ENCODE measurements at regions not wholly inside any gene's neighbourhood (a gene's known extent, or its start where the extent isn't known, plus 50 kb on each side); places are given as distances from the start of the nearest gene placed in this dataset.

GRCh38 chr2:64260817-64261216 is 116.6 kb upstream of the PELI1 start:
- TF ChIP-seq Cebpa-rat (IDR thresholded peaks at IDR 0.05) = no peak
- Histone ChIP-seq H3K4me2 (peak overlapping the region; percentile 75), H3K9me3 (no peaks in the 10 kb centered on the region), H3K27me3 (no peaks in the 10 kb centered on the region), H3K4me1 (peaks cover 11% of the 10 kb centered on the region), H3K36me3 (no peaks in the 10 kb centered on the region), H3K27ac (0 out of 2 replicates have a peak overlapping the region, but pooled peaks have one; percentile 20), H3K9ac (no peak overlapping the region), H4K20me1 (no peaks in the 10 kb centered on the region), H3K4me3 (no peak overlapping the region)

DNA sequence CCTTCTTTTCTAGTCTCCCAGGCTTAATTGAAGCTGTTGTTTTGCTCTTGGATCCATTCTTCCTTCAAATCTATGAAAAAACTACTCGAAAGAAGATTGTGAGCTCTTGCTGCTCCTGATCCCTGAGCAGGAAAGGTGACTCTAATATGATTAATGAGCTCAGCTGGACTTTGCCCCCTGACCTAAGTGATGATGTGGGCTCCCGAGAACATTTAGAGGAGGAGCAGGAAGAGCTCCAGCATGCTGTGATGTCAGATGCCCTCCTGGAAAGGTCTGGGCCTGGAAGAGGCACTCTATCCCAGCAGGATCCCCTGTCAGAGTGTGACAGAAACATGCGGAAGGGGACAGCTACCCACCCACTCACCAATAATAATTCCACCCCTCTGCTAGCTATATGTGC is 117.9 kb upstream of the PELI1 start:
- H3K4me3 ChIP-seq = no peak overlapping the region
- no peaks in the 10 kb centered on the region for H4K20me1 ChIP-seq
- no peak overlapping the region for H3K4me2 ChIP-seq
- H3K27ac ChIP-seq = no peak overlapping the region
- TF ChIP-seq Cebpa-rat (IDR thresholded peaks at IDR 0.05) = no peak
- H3K9me3 ChIP-seq = no peaks in the 10 kb centered on the region
- no peaks in the 10 kb centered on the region for H3K27me3 ChIP-seq
- peaks cover 11% of the 10 kb centered on the region for H3K4me1 ChIP-seq
- no peak overlapping the region for H3K9ac ChIP-seq
- no peaks in the 10 kb centered on the region for H3K36me3 ChIP-seq

DNA sequence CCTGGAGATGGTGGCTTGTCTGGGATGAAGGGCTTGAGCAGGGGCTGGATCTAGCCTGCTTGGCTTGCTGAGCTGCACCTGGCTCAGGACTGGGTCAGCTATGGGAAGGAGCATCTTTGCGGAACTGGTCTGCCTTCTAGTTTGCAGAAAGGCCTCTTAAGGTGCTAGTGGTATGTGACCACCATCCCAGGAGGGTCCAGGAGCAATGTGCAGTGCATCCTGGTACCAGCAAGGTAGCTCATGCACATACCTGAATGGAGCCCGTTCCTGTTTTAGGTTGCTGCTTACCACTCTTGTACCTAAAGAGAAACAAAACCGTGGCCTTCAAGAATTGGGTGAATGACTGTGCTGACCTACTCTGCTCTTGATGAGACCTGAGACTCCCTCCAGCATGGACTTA is 118.6 kb upstream of the PELI1 start:
- Histone ChIP-seq H3K27me3 (no peaks in the 10 kb centered on the region), H4K20me1 (no peaks in the 10 kb centered on the region), H3K4me3 (no peak overlapping the region), H3K9ac (no peak overlapping the region), H3K36me3 (no peaks in the 10 kb centered on the region), H3K27ac (no peak overlapping the region), H3K4me1 (peaks cover 11% of the 10 kb centered on the region), H3K4me2 (no peak overlapping the region), H3K9me3 (no peaks in the 10 kb centered on the region)
- TF ChIP-seq Cebpa-rat (IDR thresholded peaks at IDR 0.05) = no peak

DNA sequence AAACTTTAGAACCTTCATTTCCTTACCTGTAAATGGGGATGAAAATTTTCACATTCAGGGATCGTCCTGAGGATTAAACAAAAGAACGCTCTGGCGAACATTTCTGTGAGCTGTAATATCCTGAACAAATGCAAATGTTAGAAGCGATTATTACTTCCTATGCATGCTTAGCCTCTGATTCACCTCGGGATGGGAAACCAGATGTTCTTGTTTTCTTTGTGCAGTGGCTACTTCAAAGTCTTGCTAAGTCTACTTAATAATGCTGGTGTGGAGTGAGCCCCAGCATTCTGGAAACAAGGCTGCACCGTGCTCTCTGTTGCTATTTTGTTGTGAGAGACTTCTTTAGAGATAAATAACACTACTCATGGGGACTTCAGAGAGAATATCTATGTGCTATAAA is 119.1 kb upstream of the PELI1 start:
- H3K4me2 ChIP-seq = no peak overlapping the region

DNA sequence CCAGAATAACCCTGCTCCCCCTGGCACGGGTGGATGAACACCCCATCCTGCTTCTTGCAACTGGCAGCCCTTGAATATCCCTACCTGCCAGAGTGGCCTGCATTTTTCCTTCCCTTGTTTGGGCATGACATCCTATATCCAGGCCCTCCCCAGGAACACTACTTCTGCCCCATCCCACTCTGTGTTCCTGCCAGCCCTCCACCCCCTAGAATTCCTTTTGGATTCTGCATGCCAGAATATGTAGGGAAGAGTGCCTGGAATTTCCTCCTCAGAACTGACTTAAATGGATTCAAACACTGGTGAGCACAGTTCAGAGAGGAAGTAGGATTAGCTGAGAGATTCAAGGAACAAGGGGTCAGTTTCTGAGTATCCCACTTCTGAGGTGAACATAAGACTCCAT is 123.5 kb upstream of the PELI1 start:
- TF ChIP-seq Cebpa-rat (IDR thresholded peaks at IDR 0.05) = no peak
- Histone ChIP-seq H3K27me3 (no peaks in the 10 kb centered on the region), H3K4me1 (0 out of 2 replicates have a peak, but pooled peaks cover 4% of the 10 kb centered on the region), H3K9me3 (no peaks in the 10 kb centered on the region), H3K9ac (no peak overlapping the region), H3K4me2 (no peak overlapping the region), H3K27ac (no peak overlapping the region), H4K20me1 (no peaks in the 10 kb centered on the region), H3K36me3 (no peaks in the 10 kb centered on the region), H3K4me3 (no peak overlapping the region)

More for the DNA sequence above, 119.1 kb upstream of the PELI1 start:
- no peaks in the 10 kb centered on the region for H3K9me3 ChIP-seq
- H3K9ac ChIP-seq = no peak overlapping the region
- H3K27me3 ChIP-seq = no peaks in the 10 kb centered on the region
- no peak overlapping the region for H3K27ac ChIP-seq
- peaks cover 11% of the 10 kb centered on the region for H3K4me1 ChIP-seq
- no peak for TF ChIP-seq Cebpa-rat (IDR thresholded peaks at IDR 0.05)
- no peaks in the 10 kb centered on the region for H4K20me1 ChIP-seq
- no peaks in the 10 kb centered on the region for H3K36me3 ChIP-seq
- no peak overlapping the region for H3K4me3 ChIP-seq

DNA sequence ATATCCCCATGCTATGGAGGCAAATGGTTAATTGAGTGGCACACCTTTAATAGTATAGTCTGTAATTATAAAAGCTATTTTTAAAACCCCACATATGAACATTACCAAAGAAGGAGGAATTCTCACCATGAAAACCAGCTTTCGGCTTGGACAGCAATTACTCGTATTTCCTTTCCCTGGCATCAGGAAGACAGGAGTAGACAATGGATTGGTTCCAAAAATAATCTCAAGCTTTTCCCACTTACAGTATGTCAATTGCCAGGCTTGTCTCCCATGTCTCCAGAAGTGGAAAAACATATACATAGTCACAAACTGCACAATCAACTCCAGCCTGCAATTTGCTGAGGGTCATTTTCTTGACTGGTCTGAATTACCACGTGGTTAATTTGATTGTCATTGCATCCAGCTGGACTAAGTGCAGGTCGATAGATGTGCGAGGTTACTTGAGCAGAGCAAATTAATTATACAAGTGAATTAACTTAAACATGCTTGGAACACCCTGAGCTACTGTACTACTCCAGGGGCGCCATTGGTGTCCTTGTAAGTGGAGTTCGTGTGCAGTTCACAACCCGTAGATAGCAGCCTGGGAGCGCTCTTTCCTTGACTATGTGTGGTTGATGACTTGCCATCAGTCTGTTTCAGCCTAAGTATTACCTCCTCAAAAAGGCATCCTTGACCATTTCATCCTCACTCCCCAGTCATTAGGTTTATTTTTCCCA is 124.3 kb upstream of the PELI1 start:
- H3K4me1 ChIP-seq = peaks cover 11% of the 10 kb centered on the region

DNA sequence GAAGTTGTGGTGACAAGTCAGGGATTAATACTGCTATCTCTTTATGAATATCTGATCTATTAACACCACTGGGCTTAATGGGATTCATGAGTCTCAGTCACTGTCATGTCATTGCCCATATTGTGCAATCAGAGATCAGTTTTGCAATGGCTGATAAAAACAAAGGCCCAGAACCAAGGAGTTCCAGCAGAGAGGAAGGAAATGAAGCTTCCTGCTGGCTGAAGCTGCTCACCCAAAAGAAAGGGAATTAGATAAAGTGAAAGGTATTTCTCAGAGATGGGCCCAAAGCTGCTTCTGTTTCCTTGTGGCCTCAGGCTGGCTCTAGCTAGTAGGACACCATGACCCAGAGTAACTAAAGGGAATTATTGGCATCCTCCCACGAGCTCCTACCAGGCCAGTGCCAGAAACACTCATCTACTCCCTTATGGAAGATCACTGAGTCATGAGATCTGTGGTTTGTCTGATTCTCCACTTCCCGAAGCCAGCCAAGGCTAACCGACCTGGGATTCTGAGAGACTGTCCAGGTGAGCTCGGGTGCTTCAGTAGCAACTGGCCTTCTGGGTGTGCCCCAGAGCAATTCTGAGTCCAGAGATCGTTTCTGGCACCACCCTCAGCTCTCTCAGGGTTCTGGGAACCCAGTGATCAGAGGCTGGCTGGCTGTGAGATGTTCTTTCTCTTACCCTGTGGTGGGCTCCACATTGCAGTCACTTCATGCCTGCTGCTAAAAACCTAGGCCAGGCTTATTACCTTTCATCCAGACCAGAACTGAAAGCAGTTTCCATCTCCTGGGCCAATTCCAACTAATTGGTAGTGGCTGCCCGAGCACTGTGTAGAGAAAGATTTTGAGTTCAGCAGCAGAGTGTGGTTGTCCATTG is 129.5 kb upstream of the PELI1 start:
- Histone ChIP-seq H3K4me2 (peak overlapping the region; percentile 51), H3K27ac (peak overlapping the region; percentile 32; the same call in 1 of the 2 replicates), H3K9ac (no peak overlapping the region), H3K4me1 (peaks cover 26% of the 10 kb centered on the region), H3K4me3 (no peak overlapping the region), H3K9me3 (no peaks in the 10 kb centered on the region), H4K20me1 (no peaks in the 10 kb centered on the region), H3K27me3 (no peaks in the 10 kb centered on the region), H3K36me3 (no peaks in the 10 kb centered on the region)
- peak; percentile 87 for TF ChIP-seq Cebpa-rat (IDR thresholded peaks at IDR 0.05)

More for the DNA sequence above, 124.3 kb upstream of the PELI1 start:
- Histone ChIP-seq H3K4me2 (no peak overlapping the region), H3K9ac (no peak overlapping the region), H3K27me3 (no peaks in the 10 kb centered on the region), H3K36me3 (no peaks in the 10 kb centered on the region), H3K9me3 (no peaks in the 10 kb centered on the region), H3K4me3 (no peak overlapping the region), H3K27ac (no peak overlapping the region), H4K20me1 (no peaks in the 10 kb centered on the region)
- no peak for TF ChIP-seq Cebpa-rat (IDR thresholded peaks at IDR 0.05)

- Histone ChIP-seq H3K4me2 (no peak overlapping the region), H3K27me3 (no peaks in the 10 kb centered on the region), H3K36me3 (no peaks in the 10 kb centered on the region), H3K9me3 (no peaks in the 10 kb centered on the region), H3K4me3 (no peak overlapping the region), H3K4me1 (peaks cover 26% of the 10 kb centered on the region), H3K9ac (no peak overlapping the region), H3K27ac (no peak overlapping the region), H4K20me1 (no peaks in the 10 kb centered on the region)
- TF ChIP-seq Cebpa-rat (IDR thresholded peaks at IDR 0.05) = no peak
Observed at GRCh38 chr2:64274399-64275173, 130.4 kb upstream of the PELI1 start.

GRCh38 chr2:64275174-64275466 is 130.9 kb upstream of the PELI1 start:
- Histone ChIP-seq H3K4me3 (no peak overlapping the region), H3K9me3 (no peaks in the 10 kb centered on the region), H3K4me2 (no peak overlapping the region), H4K20me1 (no peaks in the 10 kb centered on the region), H3K36me3 (no peaks in the 10 kb centered on the region), H3K27ac (no peak overlapping the region), H3K4me1 (peaks cover 26% of the 10 kb centered on the region), H3K9ac (no peak overlapping the region), H3K27me3 (no peaks in the 10 kb centered on the region)
- no peak for TF ChIP-seq Cebpa-rat (IDR thresholded peaks at IDR 0.05)

All from BLaER1 (cell line).